HUES48 (cell line): ENCODE measurements at regions not wholly inside any gene's neighbourhood (a gene's known extent, or its start where the extent isn't known, plus 50 kb on each side); places are given as distances from the start of the nearest gene placed in this dataset.

Experiments used
- H3K27ac ChIP-seq: one replicate; pipeline ENCODE4 v1.7.0; 2013; ENCODE audit warnings: low read depth, low read length, inconsistent platforms
- H3K27me3 ChIP-seq: 2 replicates; pipeline ENCODE4 v1.6.1; 2013; ENCODE audit warnings: mild to moderate bottlenecking, low read length; ENCODE audit not compliant: control insufficient read depth, insufficient read depth
- H3K36me3 ChIP-seq: 2 replicates; pipeline ENCODE4 v1.6.1; 2013; ENCODE audit warnings: low read length; ENCODE audit not compliant: control insufficient read depth, insufficient read depth
- H3K4me1 ChIP-seq: 2 replicates; pipeline ENCODE4 v1.6.1; 2013; ENCODE audit warnings: mild to moderate bottlenecking, low read length; ENCODE audit not compliant: control insufficient read depth, insufficient read depth
- H3K4me3 ChIP-seq: 2 replicates; pipeline ENCODE4 v1.5.1; 2013; ENCODE audit warnings: mild to moderate bottlenecking, low read depth, low read length
- H3K9ac ChIP-seq: 2 replicates; pipeline ENCODE4 v1.6.1; 2013; ENCODE audit warnings: mild to moderate bottlenecking, low read depth, low read length, moderate library complexity
- H3K9me3 ChIP-seq: 2 replicates; pipeline ENCODE4 v1.6.1; 2013; ENCODE audit warnings: low read length; ENCODE audit not compliant: control insufficient read depth, insufficient read depth

- Histone ChIP-seq H3K4me3 (no peak overlapping the region), H3K9ac (no peak overlapping the region), H3K4me1 (peaks cover 24% of the 10 kb centered on the region), H3K27ac (no peak overlapping the region), H3K36me3 (no peaks in the 10 kb centered on the region), H3K9me3 (peaks cover 3% of the 10 kb centered on the region; the same call in 1 of the 2 replicates), H3K27me3 (no peaks in the 10 kb centered on the region)
Observed at GRCh38 chr13:103403814-103404213, 337.6 kb upstream of the SLC10A2 start.

GRCh38 chr13:103403148-103403740 lies 337.0 kb upstream of the SLC10A2 start:
- peaks cover 9% of the 10 kb centered on the region for H3K9me3 ChIP-seq
- H3K27me3 ChIP-seq = no peaks in the 10 kb centered on the region
- H3K9ac ChIP-seq = no peak overlapping the region
- H3K4me3 ChIP-seq = no peak overlapping the region
- no peaks in the 10 kb centered on the region for H3K36me3 ChIP-seq
- peaks cover 24% of the 10 kb centered on the region for H3K4me1 ChIP-seq
- no peak overlapping the region for H3K27ac ChIP-seq

GRCh38 chr13:103395139-103395538 lies 328.9 kb upstream of the SLC10A2 start:
- no peak overlapping the region for H3K27ac ChIP-seq
- H3K36me3 ChIP-seq = no peaks in the 10 kb centered on the region
- H3K4me3 ChIP-seq = no peak overlapping the region
- H3K27me3 ChIP-seq = no peaks in the 10 kb centered on the region
- H3K4me1 ChIP-seq = peaks cover 5% of the 10 kb centered on the region; the same call in 1 of the 2 replicates
- H3K9ac ChIP-seq = no peak overlapping the region
- peaks cover 10% of the 10 kb centered on the region for H3K9me3 ChIP-seq

GRCh38 chr13:103394618-103395017 lies 328.4 kb upstream of the SLC10A2 start:
- Histone ChIP-seq H3K9me3 (peaks cover 10% of the 10 kb centered on the region), H3K36me3 (no peaks in the 10 kb centered on the region), H3K27me3 (no peaks in the 10 kb centered on the region), H3K4me1 (peaks cover 5% of the 10 kb centered on the region; the same call in 1 of the 2 replicates), H3K9ac (no peak overlapping the region), H3K4me3 (no peak overlapping the region), H3K27ac (no peak overlapping the region)

- no peaks in the 10 kb centered on the region for H3K9me3 ChIP-seq
- no peak overlapping the region for H3K27ac ChIP-seq
- H3K4me3 ChIP-seq = no peak overlapping the region
- no peak overlapping the region for H3K9ac ChIP-seq
- no peaks in the 10 kb centered on the region for H3K27me3 ChIP-seq
- H3K4me1 ChIP-seq = peaks cover 5% of the 10 kb centered on the region; the same call in 1 of the 2 replicates
- no peaks in the 10 kb centered on the region for H3K36me3 ChIP-seq
Observed at GRCh38 chr13:103391936-103392335, 325.7 kb upstream of the SLC10A2 start.

GRCh38 chr13:103388839-103389238 lies 322.6 kb upstream of the SLC10A2 start:
- Histone ChIP-seq H3K27me3 (no peaks in the 10 kb centered on the region), H3K4me1 (peaks cover 5% of the 10 kb centered on the region; the same call in 1 of the 2 replicates), H3K9ac (no peak overlapping the region), H3K27ac (no peak overlapping the region), H3K4me3 (no peak overlapping the region), H3K36me3 (no peaks in the 10 kb centered on the region), H3K9me3 (no peaks in the 10 kb centered on the region)

- no peak overlapping the region for H3K27ac ChIP-seq
- peaks cover 11% of the 10 kb centered on the region for H3K9me3 ChIP-seq
- H3K4me3 ChIP-seq = no peak overlapping the region
- H3K36me3 ChIP-seq = no peaks in the 10 kb centered on the region
- no peaks in the 10 kb centered on the region for H3K27me3 ChIP-seq
- H3K4me1 ChIP-seq = no peaks in the 10 kb centered on the region; the same call in 1 of the 2 replicates
- H3K9ac ChIP-seq = no peak overlapping the region
Observed at GRCh38 chr13:103386341-103386740, 320.1 kb upstream of the SLC10A2 start.

GRCh38 chr13:103373916-103374315 lies 307.7 kb upstream of the SLC10A2 start:
- no peak overlapping the region for H3K27ac ChIP-seq
- H3K9ac ChIP-seq = no peak overlapping the region
- H3K9me3 ChIP-seq = no peaks in the 10 kb centered on the region
- no peaks in the 10 kb centered on the region for H3K36me3 ChIP-seq
- no peaks in the 10 kb centered on the region for H3K27me3 ChIP-seq
- H3K4me1 ChIP-seq = no peaks in the 10 kb centered on the region
- no peak overlapping the region for H3K4me3 ChIP-seq

- H3K4me3 ChIP-seq = no peak overlapping the region
Observed at GRCh38 chr13:103371271-103371670, 305.1 kb upstream of the SLC10A2 start.

GRCh38 chr13:103370790-103371189 lies 304.6 kb upstream of the SLC10A2 start:
- no peaks in the 10 kb centered on the region for H3K4me1 ChIP-seq
- H3K27ac ChIP-seq = no peak overlapping the region
- H3K9ac ChIP-seq = no peak overlapping the region
- H3K27me3 ChIP-seq = no peaks in the 10 kb centered on the region
- H3K4me3 ChIP-seq = no peak overlapping the region
- no peaks in the 10 kb centered on the region for H3K9me3 ChIP-seq
- H3K36me3 ChIP-seq = no peaks in the 10 kb centered on the region

More at GRCh38 chr13:103371271-103371670, 305.1 kb upstream of the SLC10A2 start:
- Histone ChIP-seq H3K27ac (no peak overlapping the region), H3K9ac (no peak overlapping the region), H3K4me1 (no peaks in the 10 kb centered on the region), H3K9me3 (no peaks in the 10 kb centered on the region), H3K27me3 (no peaks in the 10 kb centered on the region), H3K36me3 (no peaks in the 10 kb centered on the region)

GRCh38 chr13:103358255-103358932 lies 292.2 kb upstream of the SLC10A2 start:
- Histone ChIP-seq H3K9me3 (no peaks in the 10 kb centered on the region), H3K4me3 (no peak overlapping the region), H3K9ac (no peak overlapping the region), H3K27ac (no peak overlapping the region), H3K36me3 (no peaks in the 10 kb centered on the region), H3K4me1 (peaks cover 12% of the 10 kb centered on the region), H3K27me3 (no peaks in the 10 kb centered on the region)
